Suprapubic skin (tissue), 3 donors: ENCODE measurements at regions not wholly inside any gene's neighbourhood (a gene's known extent, or its start where the extent isn't known, plus 50 kb on each side); places are given as distances from the start of the nearest gene placed in this dataset.

Experiments
- POLR2A ChIP-seq, 2 donors: fragments of 450-650 bp; IDR thresholded peaks; one replicate each; pipeline ENCODE4 v1.6.1; 2017; ENCODE audit warnings: antibody characterized with exemption in 2 of 2, mild to moderate bottlenecking in 2 of 2, moderate library complexity in 2 of 2
- TF ChIP-seq, protein P1 (sequence below), 2 donors: fragments of 200-600 bp in 1 of 2; fragments of 450-650 bp in 1 of 2; sonication (generic) in 1 of 2; IDR thresholded peaks; one replicate each; pipeline ENCODE4 v1.5.1; 2016 to 2019; ENCODE audit warnings: antibody characterized with exemption in 2 of 2, mild to moderate bottlenecking in 1 of 2, moderate library complexity in 1 of 2

DNA sequence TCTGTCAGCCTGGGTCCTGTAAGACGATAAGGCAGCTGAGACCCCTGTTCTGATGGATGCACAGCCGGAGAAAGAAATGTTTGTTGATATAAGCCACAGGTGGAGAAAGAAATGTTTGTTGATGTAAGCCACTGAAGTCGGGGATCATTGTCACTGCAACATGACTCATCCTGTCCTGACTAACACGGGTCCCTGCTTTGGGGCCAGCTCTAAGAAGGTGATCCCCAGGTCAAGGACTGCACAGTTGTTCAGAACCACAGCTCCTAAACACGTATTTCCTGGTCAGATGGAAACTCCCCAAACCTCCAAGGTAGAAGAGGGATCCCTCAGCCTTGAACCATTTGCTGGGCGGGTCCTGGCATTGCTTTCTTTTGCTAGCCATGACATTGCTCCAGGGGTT is 86.4 kb upstream of the IGSF21 start:
- TF ChIP-seq POLR2A (IDR thresholded peaks at IDR 0.05): no peak
- TF ChIP-seq, protein P1, sequence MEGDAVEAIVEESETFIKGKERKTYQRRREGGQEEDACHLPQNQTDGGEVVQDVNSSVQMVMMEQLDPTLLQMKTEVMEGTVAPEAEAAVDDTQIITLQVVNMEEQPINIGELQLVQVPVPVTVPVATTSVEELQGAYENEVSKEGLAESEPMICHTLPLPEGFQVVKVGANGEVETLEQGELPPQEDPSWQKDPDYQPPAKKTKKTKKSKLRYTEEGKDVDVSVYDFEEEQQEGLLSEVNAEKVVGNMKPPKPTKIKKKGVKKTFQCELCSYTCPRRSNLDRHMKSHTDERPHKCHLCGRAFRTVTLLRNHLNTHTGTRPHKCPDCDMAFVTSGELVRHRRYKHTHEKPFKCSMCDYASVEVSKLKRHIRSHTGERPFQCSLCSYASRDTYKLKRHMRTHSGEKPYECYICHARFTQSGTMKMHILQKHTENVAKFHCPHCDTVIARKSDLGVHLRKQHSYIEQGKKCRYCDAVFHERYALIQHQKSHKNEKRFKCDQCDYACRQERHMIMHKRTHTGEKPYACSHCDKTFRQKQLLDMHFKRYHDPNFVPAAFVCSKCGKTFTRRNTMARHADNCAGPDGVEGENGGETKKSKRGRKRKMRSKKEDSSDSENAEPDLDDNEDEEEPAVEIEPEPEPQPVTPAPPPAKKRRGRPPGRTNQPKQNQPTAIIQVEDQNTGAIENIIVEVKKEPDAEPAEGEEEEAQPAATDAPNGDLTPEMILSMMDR (IDR thresholded peaks at IDR 0.05): no peak
